Left hindlimb (tissue), 1 donor: ENCODE measurements at regions not wholly inside any gene's neighbourhood (a gene's known extent, or its start where the extent isn't known, plus 50 kb on each side); places are given as distances from the start of the nearest gene placed in this dataset.

ENCODE experiments used
- DNase-seq: peaks from one replicate; pipeline ENCODE4 v3.0.0-alpha.2; 2018

DNA sequence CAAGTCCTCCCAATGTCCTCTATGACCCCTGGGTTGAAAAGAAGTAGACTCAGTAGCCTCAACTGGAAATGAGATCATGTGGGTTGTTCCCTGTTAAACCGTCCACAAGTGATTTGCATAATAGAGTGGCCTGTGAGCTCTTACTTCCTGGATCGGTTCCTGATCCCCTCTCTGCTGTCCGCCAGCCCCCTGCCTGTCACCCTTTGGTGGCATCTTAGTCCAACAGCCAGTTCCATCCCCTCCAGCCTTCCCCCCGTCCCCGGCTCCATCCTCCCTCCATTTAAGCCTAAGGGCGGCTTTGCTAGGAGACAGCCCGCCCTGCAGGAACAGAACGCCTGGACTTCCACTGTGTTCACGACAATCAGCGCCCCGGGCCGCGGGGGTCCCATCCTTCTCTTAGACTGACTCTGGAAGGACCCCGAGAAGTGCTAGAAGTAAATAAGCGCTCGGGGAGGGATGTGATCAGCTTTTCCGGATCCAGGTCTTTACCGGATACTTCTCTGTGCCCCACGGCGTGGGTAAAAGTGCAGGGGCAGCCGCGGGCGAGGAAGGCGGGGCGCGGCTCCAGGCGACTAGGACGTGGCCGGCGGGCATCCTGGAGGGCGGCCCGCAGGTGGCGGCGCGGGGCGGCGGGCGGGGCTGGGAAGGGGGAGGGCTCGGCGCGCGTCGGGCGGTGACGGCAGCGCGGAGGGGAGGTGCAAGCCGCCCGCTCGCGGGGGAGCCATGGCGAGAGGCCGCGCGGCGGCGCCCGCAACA, 51.2 kb upstream of the ULK4 start:
- no peak for DNase-seq

- no peak for DNase-seq
Observed at GRCh38 chr3:42012383-42012934, 50.6 kb upstream of the ULK4 start.
